HG03460 (cell line): ENCODE measurements at regions not wholly inside any gene's neighbourhood (a gene's known extent, or its start where the extent isn't known, plus 50 kb on each side); places are given as distances from the start of the nearest gene placed in this dataset.
"Not testable (repeated sequence)": the region's sequence is repeated elsewhere in the genome, so short reads cannot be mapped to it uniquely, and the experiment has no call there.

Source experiments
- ATAC-seq: cut with Tn5 transposase; IDR thresholded peaks from one replicate; pipeline ENCODE4 v1.9.1; 2021; ENCODE audit not compliant: unreplicated experiment

GRCh38 chr6:69623357-69623756 lies 173.5 kb downstream of the LMBRD1 start:
- ATAC-seq, result no peak

- no peak for ATAC-seq
Measured at GRCh38 chr6:69622924-69623323, 173.9 kb downstream of the LMBRD1 start.

- no peak for ATAC-seq
Measured at GRCh38 chr6:69622230-69622629, 174.6 kb downstream of the LMBRD1 start.

- ATAC-seq, result no peak
Measured at GRCh38 chr6:69617163-69617562, 179.6 kb downstream of the LMBRD1 start.

DNA sequence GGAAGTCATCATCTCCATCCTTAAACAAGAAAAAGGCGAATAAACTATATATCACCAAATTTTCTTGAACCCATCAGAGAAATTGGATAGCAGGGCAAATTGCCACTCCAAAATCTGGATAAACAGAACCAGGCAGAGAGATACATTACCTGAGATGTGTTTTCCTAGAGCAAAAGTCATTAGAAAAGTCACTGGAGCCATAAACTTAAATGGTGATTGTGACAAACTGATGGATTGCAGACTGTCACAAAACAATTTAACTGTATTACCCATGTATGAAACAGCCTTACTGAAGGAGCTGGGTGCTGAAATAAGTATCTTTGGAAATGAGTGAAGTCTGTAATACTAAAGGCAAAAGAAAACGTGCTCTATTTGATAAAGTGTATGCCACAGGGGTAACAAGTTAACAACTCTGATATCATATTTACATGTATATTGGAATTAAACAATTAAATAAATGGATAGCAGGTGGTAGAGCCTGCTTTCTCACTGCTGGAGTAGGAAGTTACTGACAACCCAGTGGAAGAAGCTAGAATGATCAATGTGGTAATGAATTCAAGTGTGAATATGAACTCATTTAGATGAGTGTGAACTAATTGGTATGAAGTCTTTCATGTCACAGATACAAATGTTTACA lies 186.9 kb downstream of the LMBRD1 start:
- no peak for ATAC-seq

DNA sequence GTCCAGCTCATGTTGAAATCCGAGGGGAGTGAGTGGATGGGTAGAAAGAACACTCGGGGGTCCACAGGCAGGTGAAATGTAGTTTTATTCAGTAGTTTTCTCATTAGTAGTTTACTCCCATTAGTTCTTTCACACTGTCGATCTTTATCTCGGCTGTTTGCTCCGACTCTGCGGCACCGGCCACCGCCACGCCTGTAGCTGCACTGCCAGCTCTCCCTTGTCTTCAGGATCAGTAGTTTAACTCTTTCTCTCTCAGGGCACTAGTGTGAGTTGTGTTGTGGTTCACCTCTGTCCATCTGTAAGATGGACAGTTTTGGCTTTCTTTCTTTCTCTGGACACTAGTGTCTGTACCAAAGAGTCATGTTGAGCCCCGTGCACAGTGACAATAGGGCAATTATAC lies 195.7 kb downstream of the LMBRD1 start:
- no peak for ATAC-seq

GRCh38 chr6:69594405-69594804 lies 202.4 kb downstream of the LMBRD1 start:
- no peak for ATAC-seq

GRCh38 chr6:69593706-69594105 lies 203.1 kb downstream of the LMBRD1 start:
- ATAC-seq, result no peak

- no peak for ATAC-seq
Measured at GRCh38 chr6:69589626-69590025, 207.2 kb downstream of the LMBRD1 start.

- peak; percentile 90 for ATAC-seq
Measured at GRCh38 chr6:69584913-69585729, 211.7 kb downstream of the LMBRD1 start.

DNA sequence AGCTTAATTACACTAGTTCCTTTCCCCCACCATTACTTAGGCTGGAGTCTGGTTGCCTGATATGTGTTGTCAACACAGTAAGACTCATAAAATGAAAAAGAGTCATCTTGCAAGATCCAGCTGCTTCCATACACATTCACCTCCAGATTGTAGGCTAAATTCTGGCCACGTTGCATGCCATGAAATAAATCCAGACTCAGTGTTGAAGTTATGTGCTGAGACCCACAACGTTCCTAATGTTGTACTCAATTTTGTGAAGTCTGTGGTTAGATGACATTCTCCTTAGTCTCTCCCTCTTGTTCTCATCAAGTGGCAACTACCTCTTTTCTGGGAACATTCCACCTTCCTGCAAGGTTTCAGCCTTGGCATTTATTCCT lies 212.3 kb downstream of the LMBRD1 start:
- ATAC-seq, result no peak

DNA sequence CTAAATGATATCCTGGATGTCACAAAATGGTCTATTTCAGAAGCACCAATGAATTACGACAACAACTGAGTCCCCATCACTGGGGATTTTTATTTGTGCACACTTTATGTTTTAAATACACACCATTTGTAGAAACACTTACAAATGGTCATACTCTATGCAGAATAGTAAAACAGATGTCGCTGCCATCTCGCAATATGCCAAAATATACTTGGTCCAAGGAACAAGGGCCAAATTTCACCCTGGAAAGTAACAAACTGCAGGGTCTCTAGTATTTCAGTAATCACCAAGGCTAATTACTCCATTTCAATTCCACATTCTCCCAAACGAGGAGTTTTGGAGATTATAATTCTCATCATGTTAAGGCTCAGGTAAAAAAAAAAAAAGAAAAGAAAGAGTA lies 215.2 kb downstream of the LMBRD1 start:
- ATAC-seq, result no peak

DNA sequence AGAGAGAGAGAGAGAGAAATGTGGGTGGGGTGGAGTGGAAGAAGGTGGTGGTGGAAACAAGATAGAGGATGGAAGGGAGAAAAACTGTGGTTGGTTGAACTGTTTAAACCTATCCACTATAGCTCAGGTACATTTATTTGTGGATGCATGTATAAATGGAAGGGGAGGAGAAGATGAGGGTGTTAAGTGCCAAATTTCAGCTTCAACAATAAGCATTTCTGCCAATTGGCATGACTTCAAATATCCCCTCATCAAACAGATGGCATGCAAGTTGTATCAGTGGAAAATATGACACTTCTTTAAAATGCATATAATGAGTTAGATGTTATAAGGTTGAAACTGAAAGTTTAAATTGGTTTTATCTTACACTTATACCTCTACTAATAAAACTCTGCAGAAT lies 216.1 kb downstream of the LMBRD1 start:
- ATAC-seq, result no peak

GRCh38 chr6:69578361-69578890 lies 218.4 kb downstream of the LMBRD1 start:
- no peak for ATAC-seq

DNA sequence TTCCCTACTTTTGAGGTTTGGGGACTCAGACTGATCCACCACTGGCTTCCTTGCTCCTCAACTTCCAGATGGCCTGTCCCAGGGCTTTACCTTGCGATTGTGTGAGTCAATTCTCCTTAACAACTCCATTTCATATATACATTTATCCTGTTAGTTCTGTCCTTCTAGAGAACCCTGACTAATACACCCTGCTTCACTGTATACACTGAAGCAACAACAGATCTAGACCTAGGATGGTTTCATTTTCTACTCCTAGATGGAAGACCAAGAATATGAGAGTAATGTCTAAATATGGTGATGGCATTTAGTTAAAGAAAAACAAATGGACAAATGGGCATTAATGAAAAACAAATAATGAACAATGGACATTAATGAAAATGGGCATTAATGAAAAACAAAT lies 225.6 kb downstream of the LMBRD1 start:
- no peak for ATAC-seq

GRCh38 chr6:69570106-69570505 lies 226.7 kb downstream of the LMBRD1 start:
- ATAC-seq, result no peak

- not testable (repeated sequence) for ATAC-seq
Measured at GRCh38 chr6:69560597-69560996, 236.2 kb downstream of the LMBRD1 start.

DNA sequence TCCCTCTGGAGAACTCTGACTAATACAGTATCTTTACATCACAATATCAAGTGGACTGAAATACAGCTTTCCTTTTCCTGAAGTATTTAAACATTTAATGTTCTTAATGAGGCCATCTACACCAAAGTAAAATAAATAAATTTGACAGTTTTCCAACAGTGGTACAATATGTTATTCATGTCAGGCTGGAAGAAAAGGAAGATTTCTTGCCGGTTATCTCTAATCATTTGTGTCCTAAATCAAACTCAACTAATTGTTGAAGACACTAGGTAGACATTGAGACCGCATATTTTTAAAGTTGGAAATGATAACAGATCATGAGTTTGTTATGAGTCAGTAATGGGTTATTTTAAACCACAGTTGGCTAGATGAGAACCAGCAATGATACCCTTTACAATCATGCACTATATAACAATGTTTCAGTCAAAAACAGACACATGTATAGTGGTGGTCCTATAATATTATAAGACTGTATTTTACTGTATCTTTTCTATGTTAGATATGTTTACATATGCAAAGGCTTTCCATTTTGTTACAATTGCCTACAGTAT lies 241.6 kb downstream of the LMBRD1 start:
- no peak for ATAC-seq

- ATAC-seq, result no peak
Measured at GRCh38 chr6:69542494-69542893, 254.3 kb downstream of the LMBRD1 start.

DNA sequence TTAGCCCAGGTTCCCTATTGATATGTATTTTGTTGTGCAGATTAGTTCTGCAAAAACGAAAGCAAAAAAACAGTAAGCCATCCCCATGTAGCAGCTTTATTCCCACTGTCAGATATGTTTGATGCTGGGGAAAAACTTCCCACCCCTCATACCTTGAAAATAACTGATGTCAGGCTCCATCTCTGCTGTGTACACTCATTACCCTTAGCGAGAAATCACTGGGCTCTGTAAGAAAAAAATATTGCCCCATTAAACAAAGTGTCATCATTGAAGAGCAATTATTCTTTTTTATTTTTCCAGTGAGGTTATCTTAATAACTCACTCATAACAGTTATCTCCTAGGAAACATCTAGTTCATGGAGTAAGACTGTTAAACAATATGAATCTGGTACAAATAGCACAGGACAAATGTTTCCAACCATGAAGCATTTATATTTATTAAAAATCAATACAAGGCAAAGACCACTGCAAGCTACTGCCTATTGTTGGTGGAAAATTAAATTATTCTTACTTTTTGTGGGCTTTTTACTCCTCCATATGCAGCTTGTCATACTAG lies 268.8 kb downstream of the LMBRD1 start:
- ATAC-seq, result no peak

GRCh38 chr6:69515480-69515879 lies 281.3 kb downstream of the LMBRD1 start:
- ATAC-seq, result not testable (repeated sequence)

DNA sequence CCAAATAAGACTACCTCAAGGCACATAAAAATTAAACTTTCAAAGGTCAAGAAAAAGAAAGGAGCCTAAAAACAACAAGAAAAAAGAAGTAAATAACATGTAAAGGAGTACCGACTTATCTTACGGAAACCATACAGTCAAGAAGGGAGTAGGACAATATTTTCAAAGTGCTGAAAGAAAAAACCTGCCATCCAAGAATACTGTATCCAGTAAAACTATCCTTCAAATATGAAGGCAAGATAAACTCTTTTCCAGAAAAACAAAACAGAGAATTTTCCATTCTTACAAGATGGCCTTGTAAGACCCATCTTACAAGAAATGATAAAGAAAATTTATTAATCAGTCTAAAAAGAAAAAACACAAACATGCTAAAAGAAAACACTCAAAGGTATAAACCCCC lies 302.2 kb downstream of the LMBRD1 start:
- no peak for ATAC-seq
